Esophagus muscularis mucosa (tissue), 3 donors: ENCODE measurements at regions not wholly inside any gene's neighbourhood (a gene's known extent, or its start where the extent isn't known, plus 50 kb on each side); places are given as distances from the start of the nearest gene placed in this dataset.
"Not testable (repeated sequence)": the region's sequence is repeated elsewhere in the genome, so short reads cannot be mapped to it uniquely, and the experiment has no call there.

ENCODE experiments used
- CTCF ChIP-seq, 3 experiments: fragments of 200-600 bp in 2 of 3; fragments of 450-650 bp in 1 of 3; sonication (generic) in 2 of 3; IDR thresholded peaks; one replicate each; pipeline ENCODE4 v1.5.1; 2017 to 2019; ENCODE audit warnings: antibody characterized with exemption in 3 of 3, mild to moderate bottlenecking in 2 of 3, moderate library complexity in 1 of 3
- POLR2A ChIP-seq: fragments of 450-650 bp; IDR thresholded peaks from one replicate; pipeline ENCODE4 v1.6.1; 2017; ENCODE audit warnings: antibody characterized with exemption, moderate library complexity, mild to moderate bottlenecking, low read depth

- TF ChIP-seq CTCF (IDR thresholded peaks at IDR 0.05); POLR2A: not testable (repeated sequence)
Measured at GRCh38 chr5:78709729-78710430, 61.3 kb upstream of the LHFPL2 start.
